B cell (primary cell): ENCODE measurements at regions not wholly inside any gene's neighbourhood (a gene's known extent, or its start where the extent isn't known, plus 50 kb on each side); places are given as distances from the start of the nearest gene placed in this dataset.

Experiments used
- ATAC-seq: fragments of 200-7000 bp; cut with Tn5 transposase; one replicate; pipeline ENCODE4 v1.10.0; 2021; ENCODE audit warnings: low read depth, mild to moderate bottlenecking, moderate number of reproducible peaks, moderate library complexity
- CTCF ChIA-PET: fragments of 350-600 bp; sonication (Branson Sonifier 250); formaldehyde crosslinking; loops from one replicate; lab custom pipeline; 2021; ENCODE audit warnings: antibody characterized with exemption, inconsistent platforms; lab: Charles Lee
- POLR2A ChIA-PET: fragments of 350-600 bp; sonication (Branson Sonifier 250); formaldehyde crosslinking; loops from one replicate; lab custom pipeline; 2021; ENCODE audit warnings: antibody characterized with exemption; lab: Charles Lee
- DNase-seq: peaks from one replicate; pipeline ENCODE4 v3.0.0; 2013
- H2AFZ ChIP-seq: 2 replicates; pipeline ENCODE4 v1.6.1; 2012; ENCODE audit warnings: mild to moderate bottlenecking, low read depth, low read length; ENCODE audit not compliant: insufficient read depth, poor library complexity, severe bottlenecking
- H3K27ac ChIP-seq, 2 donors: 1 replicate in 1 of 2; 2 replicates in 1 of 2; pipeline ENCODE4 v1.5.1; 2012 to 2013; ENCODE audit warnings: low read length in 2 of 2, mild to moderate bottlenecking in 2 of 2, moderate library complexity in 1 of 2
- H3K27me3 ChIP-seq, 4 experiments: fragments of 200-600 bp in 1 of 4; sonication (generic) in 1 of 4; replicated peaks in 1 of 4; 1 replicate in 2 of 4; 2 replicates in 2 of 4; pipeline versions ENCODE4 v1.6.1 to v1.7.0; 2013 to 2016; ENCODE audit warnings: low read length in 3 of 4, mild to moderate bottlenecking in 2 of 4, mixed read lengths in 1 of 4, moderate library complexity in 1 of 4; ENCODE audit not compliant: insufficient read depth in 4 of 4, control insufficient read depth in 3 of 4; ENCODE audit errors: control extremely low read depth in 1 of 4
- H3K36me3 ChIP-seq, 2 experiments: replicated peaks in 1 of 2; 1 replicate in 1 of 2; 2 replicates in 1 of 2; pipeline versions ENCODE4 v1.6.1 to v1.7.1; 2013; ENCODE audit warnings: low read length in 1 of 2; ENCODE audit not compliant: insufficient read depth in 2 of 2, control insufficient read depth in 1 of 2; ENCODE audit errors: control extremely low read depth in 1 of 2, extremely low read depth in 1 of 2
- H3K4me1 ChIP-seq, 2 donors: fragments of 200-600 bp in 1 of 2; sonication (generic) in 1 of 2; 1 replicate in 1 of 2; 2 replicates in 1 of 2; pipeline versions ENCODE4 v1.5.1 to v1.6.1; 2013 to 2017; ENCODE audit warnings: low read length in 2 of 2; ENCODE audit not compliant: control insufficient read depth in 2 of 2, insufficient read depth in 2 of 2
- H3K4me2 ChIP-seq: replicated peaks from 2 replicates; pipeline ENCODE3; 2012; ENCODE audit warnings: mild to moderate bottlenecking, low read depth, low read length; ENCODE audit not compliant: poor library complexity, severe bottlenecking
- H3K4me3 ChIP-seq, 5 experiments: fragments of 200-600 bp in 1 of 5; sonication (generic) in 1 of 5; 1 replicate in 3 of 5; 2 replicates in 2 of 5; pipeline versions ENCODE4 v1.5.1 to v1.7.0; 2011 to 2016; ENCODE audit warnings: low read length in 4 of 5, mild to moderate bottlenecking in 4 of 5, low read depth in 2 of 5, control low read depth in 1 of 5, moderate library complexity in 1 of 5; ENCODE audit not compliant: insufficient read depth in 1 of 5; ENCODE audit errors: control extremely low read depth in 1 of 5, extremely low read depth in 1 of 5
- H3K79me2 ChIP-seq: fragments of 200-600 bp; sonication (generic); one replicate; pipeline ENCODE4 v1.6.0; 2016; ENCODE audit warnings: low read length; ENCODE audit not compliant: control insufficient read depth, insufficient read depth
- H3K9ac ChIP-seq: fragments of 200-600 bp; sonication (generic); 2 replicates; pipeline ENCODE4 v1.6.1; 2017; ENCODE audit warnings: mild to moderate bottlenecking, low read length, moderate library complexity
- H3K9me3 ChIP-seq, 3 donors: one replicate each; pipeline versions ENCODE4 v1.6.1 to v1.7.1; 2013; ENCODE audit warnings: low read length in 2 of 3; ENCODE audit not compliant: control insufficient read depth in 2 of 3, insufficient read depth in 1 of 3; ENCODE audit errors: control extremely low read depth in 1 of 3
- H4K20me1 ChIP-seq: 2 replicates; pipeline ENCODE4 v1.6.0; 2012; ENCODE audit warnings: mild to moderate bottlenecking, low read length; ENCODE audit not compliant: insufficient read depth, control insufficient read depth, poor library complexity, severe bottlenecking
- H3K27ac Mint-ChIP-seq: one replicate; pipeline ENCODE4 v1.8.0; 2021; ENCODE audit warnings: mixed read lengths
- H3K27me3 Mint-ChIP-seq: one replicate; pipeline ENCODE4 v1.8.0; 2021; ENCODE audit warnings: mixed read lengths
- H3K4me1 Mint-ChIP-seq: one replicate; pipeline ENCODE4 v1.8.0; 2021; ENCODE audit warnings: mixed read lengths
- H3K4me3 Mint-ChIP-seq: one replicate; pipeline ENCODE4 v1.8.0; 2021; ENCODE audit warnings: mixed read lengths
- H3K9me3 Mint-ChIP-seq: one replicate; pipeline ENCODE4 v1.8.0; 2022; ENCODE audit warnings: mixed read lengths; ENCODE audit not compliant: insufficient read depth
- EZH2 ChIP-seq: IDR thresholded peaks from 2 replicates; pipeline ENCODE4 v1.6.1; 2012; ENCODE audit warnings: borderline replicate concordance, low read depth, mild to moderate bottlenecking, moderate library complexity, low read length; ENCODE audit not compliant: insufficient read depth, poor library complexity, severe bottlenecking
- WGBS: methylation state at CpG from one replicate; pipeline ENCODE4 v1.1.5; 2013; ENCODE audit warnings: missing lambda C conversion rate; ENCODE audit not compliant: insufficient coverage; 5-methylcytosine and 5-hydroxymethylcytosine counted together
- intact Hi-C: fragments of 100-400 bp; cut with micrococcal nuclease; formaldehyde crosslinking; loops from one replicate; pipeline ENCODE4 v1.10.0; 2022
- TF ChIP-seq, protein P1 (sequence below): fragments of 200-600 bp; IDR thresholded peaks from one replicate; pipeline ENCODE4 v1.8.0; 2022; ENCODE audit warnings: antibody characterized with exemption, mild to moderate bottlenecking

GRCh38 chr2:239650674-239651073 lies 249.9 kb upstream of the HDAC4 start:
- CTCF ChIA-PET = no interaction called here
- no CpG with 5 or more reads among the region's 3 CpGs for WGBS

GRCh38 chr2:239649309-239649708 lies 248.5 kb upstream of the HDAC4 start:
- Mint-ChIP-seq H3K27ac (no peak overlapping the region), H3K9me3 (no peaks in the 10 kb centered on the region), H3K4me1 (no peaks in the 10 kb centered on the region), H3K27me3 (peaks cover 10% of the 10 kb centered on the region), H3K4me3 (no peak overlapping the region)
- no peak for DNase-seq
- H3K9me3 ChIP-seq = peaks cover 0 to 12% (median 0%) of the 10 kb centered on the region in 3 donors
- ATAC-seq = no peak
- intact Hi-C loops = no loop called here
- H3K4me1 ChIP-seq = no peaks in the 10 kb centered on the region
- no peak overlapping the region for H2AFZ ChIP-seq
- H3K4me2 ChIP-seq = no peak overlapping the region
- H3K36me3 ChIP-seq = no peaks in the 10 kb centered on the region
- no peak overlapping the region for H3K9ac ChIP-seq
- H3K27ac ChIP-seq = no peak overlapping the region
- CTCF ChIA-PET = no interaction called here
- WGBS = no CpG with 5 or more reads among the region's 3 CpGs
- H3K27me3 ChIP-seq = peaks cover 0 to 4% (median 0%) of the 10 kb centered on the region in 4 experiments
- no peaks in the 10 kb centered on the region for H4K20me1 ChIP-seq
- no peak overlapping the region for H3K4me3 ChIP-seq
- H3K79me2 ChIP-seq = no peaks in the 10 kb centered on the region
- POLR2A ChIA-PET = no interaction called here
- no peak for TF ChIP-seq EZH2
- TF ChIP-seq, protein P1, sequence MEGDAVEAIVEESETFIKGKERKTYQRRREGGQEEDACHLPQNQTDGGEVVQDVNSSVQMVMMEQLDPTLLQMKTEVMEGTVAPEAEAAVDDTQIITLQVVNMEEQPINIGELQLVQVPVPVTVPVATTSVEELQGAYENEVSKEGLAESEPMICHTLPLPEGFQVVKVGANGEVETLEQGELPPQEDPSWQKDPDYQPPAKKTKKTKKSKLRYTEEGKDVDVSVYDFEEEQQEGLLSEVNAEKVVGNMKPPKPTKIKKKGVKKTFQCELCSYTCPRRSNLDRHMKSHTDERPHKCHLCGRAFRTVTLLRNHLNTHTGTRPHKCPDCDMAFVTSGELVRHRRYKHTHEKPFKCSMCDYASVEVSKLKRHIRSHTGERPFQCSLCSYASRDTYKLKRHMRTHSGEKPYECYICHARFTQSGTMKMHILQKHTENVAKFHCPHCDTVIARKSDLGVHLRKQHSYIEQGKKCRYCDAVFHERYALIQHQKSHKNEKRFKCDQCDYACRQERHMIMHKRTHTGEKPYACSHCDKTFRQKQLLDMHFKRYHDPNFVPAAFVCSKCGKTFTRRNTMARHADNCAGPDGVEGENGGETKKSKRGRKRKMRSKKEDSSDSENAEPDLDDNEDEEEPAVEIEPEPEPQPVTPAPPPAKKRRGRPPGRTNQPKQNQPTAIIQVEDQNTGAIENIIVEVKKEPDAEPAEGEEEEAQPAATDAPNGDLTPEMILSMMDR = no peak

More at GRCh38 chr2:239650674-239651073, 249.9 kb upstream of the HDAC4 start:
- Mint-ChIP-seq H3K27ac (no peak overlapping the region), H3K27me3 (peaks cover 7% of the 10 kb centered on the region), H3K9me3 (no peaks in the 10 kb centered on the region), H3K4me3 (no peak overlapping the region), H3K4me1 (no peaks in the 10 kb centered on the region)
- Histone ChIP-seq H4K20me1 (no peaks in the 10 kb centered on the region), H3K36me3 (no peaks in the 10 kb centered on the region), H3K27me3 (peaks cover 0 to 4% (median 0%) of the 10 kb centered on the region in 4 experiments), H3K79me2 (no peaks in the 10 kb centered on the region), H3K4me1 (no peaks in the 10 kb centered on the region), H3K4me2 (no peak overlapping the region), H3K9me3 (peaks cover 0 to 12% (median 0%) of the 10 kb centered on the region in 3 donors), H3K27ac (no peak overlapping the region), H2AFZ (no peak overlapping the region), H3K9ac (no peak overlapping the region), H3K4me3 (no peak overlapping the region)
- DNase-seq = no peak
- no peak for ATAC-seq
- POLR2A ChIA-PET = no interaction called here
- TF ChIP-seq, protein P1 = no peak
- no peak for TF ChIP-seq EZH2
- intact Hi-C loops = no loop called here
